H1 (cell line): ENCODE measurements at regions not wholly inside any gene's neighbourhood (a gene's known extent, or its start where the extent isn't known, plus 50 kb on each side); places are given as distances from the start of the nearest gene placed in this dataset.

Experiments used
- ASH2L ChIP-seq: fragments of 200-600, 300-600 bp; sonication (generic); IDR thresholded peaks from one replicate; pipeline ENCODE4 v1.7.1; 2017; ENCODE audit warnings: low read length
- RBBP5 ChIP-seq: IDR thresholded peaks from 2 replicates; pipeline ENCODE4 v1.7.1; 2012; ENCODE audit warnings: low read depth, mild to moderate bottlenecking, inconsistent platforms, low read length, moderate library complexity, borderline replicate concordance
- SAP30 ChIP-seq: fragments of 300-600 bp; sonication (generic); IDR thresholded peaks from 2 replicates; pipeline ENCODE4 v1.7.1; 2012; ENCODE audit warnings: low read length, moderate library complexity, mild to moderate bottlenecking, inconsistent platforms; ENCODE audit not compliant: insufficient read depth, insufficient replicate concordance
- TF ChIP-seq, protein P1 (sequence below): fragments of 300-600 bp; sonication (generic); IDR thresholded peaks from 2 replicates; pipeline ENCODE4 v1.7.1; 2012; ENCODE audit warnings: low read length, moderate library complexity, mild to moderate bottlenecking, inconsistent platforms; ENCODE audit not compliant: insufficient replicate concordance
- TF ChIP-seq, protein P2 (sequence below): IDR thresholded peaks from 2 replicates; pipeline ENCODE4 v1.6.1; 2012; ENCODE audit warnings: inconsistent platforms

- TF ChIP-seq, protein P1, sequence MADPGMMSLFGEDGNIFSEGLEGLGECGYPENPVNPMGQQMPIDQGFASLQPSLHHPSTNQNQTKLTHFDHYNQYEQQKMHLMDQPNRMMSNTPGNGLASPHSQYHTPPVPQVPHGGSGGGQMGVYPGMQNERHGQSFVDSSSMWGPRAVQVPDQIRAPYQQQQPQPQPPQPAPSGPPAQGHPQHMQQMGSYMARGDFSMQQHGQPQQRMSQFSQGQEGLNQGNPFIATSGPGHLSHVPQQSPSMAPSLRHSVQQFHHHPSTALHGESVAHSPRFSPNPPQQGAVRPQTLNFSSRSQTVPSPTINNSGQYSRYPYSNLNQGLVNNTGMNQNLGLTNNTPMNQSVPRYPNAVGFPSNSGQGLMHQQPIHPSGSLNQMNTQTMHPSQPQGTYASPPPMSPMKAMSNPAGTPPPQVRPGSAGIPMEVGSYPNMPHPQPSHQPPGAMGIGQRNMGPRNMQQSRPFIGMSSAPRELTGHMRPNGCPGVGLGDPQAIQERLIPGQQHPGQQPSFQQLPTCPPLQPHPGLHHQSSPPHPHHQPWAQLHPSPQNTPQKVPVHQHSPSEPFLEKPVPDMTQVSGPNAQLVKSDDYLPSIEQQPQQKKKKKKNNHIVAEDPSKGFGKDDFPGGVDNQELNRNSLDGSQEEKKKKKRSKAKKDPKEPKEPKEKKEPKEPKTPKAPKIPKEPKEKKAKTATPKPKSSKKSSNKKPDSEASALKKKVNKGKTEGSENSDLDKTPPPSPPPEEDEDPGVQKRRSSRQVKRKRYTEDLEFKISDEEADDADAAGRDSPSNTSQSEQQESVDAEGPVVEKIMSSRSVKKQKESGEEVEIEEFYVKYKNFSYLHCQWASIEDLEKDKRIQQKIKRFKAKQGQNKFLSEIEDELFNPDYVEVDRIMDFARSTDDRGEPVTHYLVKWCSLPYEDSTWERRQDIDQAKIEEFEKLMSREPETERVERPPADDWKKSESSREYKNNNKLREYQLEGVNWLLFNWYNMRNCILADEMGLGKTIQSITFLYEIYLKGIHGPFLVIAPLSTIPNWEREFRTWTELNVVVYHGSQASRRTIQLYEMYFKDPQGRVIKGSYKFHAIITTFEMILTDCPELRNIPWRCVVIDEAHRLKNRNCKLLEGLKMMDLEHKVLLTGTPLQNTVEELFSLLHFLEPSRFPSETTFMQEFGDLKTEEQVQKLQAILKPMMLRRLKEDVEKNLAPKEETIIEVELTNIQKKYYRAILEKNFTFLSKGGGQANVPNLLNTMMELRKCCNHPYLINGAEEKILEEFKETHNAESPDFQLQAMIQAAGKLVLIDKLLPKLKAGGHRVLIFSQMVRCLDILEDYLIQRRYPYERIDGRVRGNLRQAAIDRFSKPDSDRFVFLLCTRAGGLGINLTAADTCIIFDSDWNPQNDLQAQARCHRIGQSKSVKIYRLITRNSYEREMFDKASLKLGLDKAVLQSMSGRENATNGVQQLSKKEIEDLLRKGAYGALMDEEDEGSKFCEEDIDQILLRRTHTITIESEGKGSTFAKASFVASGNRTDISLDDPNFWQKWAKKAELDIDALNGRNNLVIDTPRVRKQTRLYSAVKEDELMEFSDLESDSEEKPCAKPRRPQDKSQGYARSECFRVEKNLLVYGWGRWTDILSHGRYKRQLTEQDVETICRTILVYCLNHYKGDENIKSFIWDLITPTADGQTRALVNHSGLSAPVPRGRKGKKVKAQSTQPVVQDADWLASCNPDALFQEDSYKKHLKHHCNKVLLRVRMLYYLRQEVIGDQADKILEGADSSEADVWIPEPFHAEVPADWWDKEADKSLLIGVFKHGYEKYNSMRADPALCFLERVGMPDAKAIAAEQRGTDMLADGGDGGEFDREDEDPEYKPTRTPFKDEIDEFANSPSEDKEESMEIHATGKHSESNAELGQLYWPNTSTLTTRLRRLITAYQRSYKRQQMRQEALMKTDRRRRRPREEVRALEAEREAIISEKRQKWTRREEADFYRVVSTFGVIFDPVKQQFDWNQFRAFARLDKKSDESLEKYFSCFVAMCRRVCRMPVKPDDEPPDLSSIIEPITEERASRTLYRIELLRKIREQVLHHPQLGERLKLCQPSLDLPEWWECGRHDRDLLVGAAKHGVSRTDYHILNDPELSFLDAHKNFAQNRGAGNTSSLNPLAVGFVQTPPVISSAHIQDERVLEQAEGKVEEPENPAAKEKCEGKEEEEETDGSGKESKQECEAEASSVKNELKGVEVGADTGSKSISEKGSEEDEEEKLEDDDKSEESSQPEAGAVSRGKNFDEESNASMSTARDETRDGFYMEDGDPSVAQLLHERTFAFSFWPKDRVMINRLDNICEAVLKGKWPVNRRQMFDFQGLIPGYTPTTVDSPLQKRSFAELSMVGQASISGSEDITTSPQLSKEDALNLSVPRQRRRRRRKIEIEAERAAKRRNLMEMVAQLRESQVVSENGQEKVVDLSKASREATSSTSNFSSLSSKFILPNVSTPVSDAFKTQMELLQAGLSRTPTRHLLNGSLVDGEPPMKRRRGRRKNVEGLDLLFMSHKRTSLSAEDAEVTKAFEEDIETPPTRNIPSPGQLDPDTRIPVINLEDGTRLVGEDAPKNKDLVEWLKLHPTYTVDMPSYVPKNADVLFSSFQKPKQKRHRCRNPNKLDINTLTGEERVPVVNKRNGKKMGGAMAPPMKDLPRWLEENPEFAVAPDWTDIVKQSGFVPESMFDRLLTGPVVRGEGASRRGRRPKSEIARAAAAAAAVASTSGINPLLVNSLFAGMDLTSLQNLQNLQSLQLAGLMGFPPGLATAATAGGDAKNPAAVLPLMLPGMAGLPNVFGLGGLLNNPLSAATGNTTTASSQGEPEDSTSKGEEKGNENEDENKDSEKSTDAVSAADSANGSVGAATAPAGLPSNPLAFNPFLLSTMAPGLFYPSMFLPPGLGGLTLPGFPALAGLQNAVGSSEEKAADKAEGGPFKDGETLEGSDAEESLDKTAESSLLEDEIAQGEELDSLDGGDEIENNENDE: no peak
- no peak for TF ChIP-seq ASH2L
- TF ChIP-seq RBBP5: no peak
- TF ChIP-seq, protein P2, sequence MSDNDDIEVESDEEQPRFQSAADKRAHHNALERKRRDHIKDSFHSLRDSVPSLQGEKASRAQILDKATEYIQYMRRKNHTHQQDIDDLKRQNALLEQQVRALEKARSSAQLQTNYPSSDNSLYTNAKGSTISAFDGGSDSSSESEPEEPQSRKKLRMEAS: no peak
- no peak for TF ChIP-seq SAP30
These were observed 285.7 kb upstream of the UBE2E3 start (continued) for GRCh38 chr2:180694445-180695421.
